K562 (cell line): ENCODE measurements at regions not wholly inside any gene's neighbourhood (a gene's known extent, or its start where the extent isn't known, plus 50 kb on each side); places are given as distances from the start of the nearest gene placed in this dataset.

ENCODE experiments used
- ARHGAP35 ChIP-seq: fragments of 450-650 bp; IDR thresholded peaks from 2 replicates; pipeline ENCODE4 v1.6.1; 2018; ENCODE audit not compliant: partially characterized antibody
- ARID1B ChIP-seq: fragments of 450-650 bp; IDR thresholded peaks from 2 replicates; pipeline ENCODE4 v1.6.1; 2016; ENCODE audit warnings: antibody characterized with exemption, mild to moderate bottlenecking, inconsistent platforms
- CTCF ChIP-seq, 3 experiments: IDR thresholded peaks in 2 of 3; conservative IDR thresholded peaks in 1 of 3; 2 replicates each; pipeline ENCODE4 v1.5.1; 2011 to 2012; ENCODE audit warnings: low read length in 3 of 3, mild to moderate bottlenecking in 3 of 3, control low read depth in 2 of 3, improper control_type of control experiment in 1 of 3, inconsistent platforms in 1 of 3, low read depth in 1 of 3, mixed read lengths in 1 of 3, moderate library complexity in 1 of 3; ENCODE audit not compliant: insufficient read depth in 2 of 3
- E2F5 ChIP-seq: sonication (generic); formaldehyde crosslinking; IDR thresholded peaks from 2 replicates; pipeline ENCODE4 v1.8.0; 2022; ENCODE audit warnings: mild to moderate bottlenecking, missing genetic modification reagents
- EP300 ChIP-seq: IDR thresholded peaks from 2 replicates; pipeline ENCODE4 v1.6.1; 2012; ENCODE audit warnings: low read length, improper control_type of control experiment
- FOXK1 ChIP-seq: sonication (generic); formaldehyde crosslinking; IDR thresholded peaks from 2 replicates; pipeline ENCODE4 v1.8.0; 2022; ENCODE audit warnings: missing genetic modification reagents, mild to moderate bottlenecking, borderline replicate concordance
- ZFP36 ChIP-seq: fragments of 150-350 bp; IDR thresholded peaks from 2 replicates; pipeline ENCODE4 v1.6.1; 2018; ENCODE audit warnings: low read length, low read depth; ENCODE audit not compliant: partially characterized antibody
- ZNF3 ChIP-seq: fragments of 250-450 bp; sonication (Bioruptor Pico); IDR thresholded peaks from 2 replicates; pipeline ENCODE4 v1.5.0; 2021; ENCODE audit warnings: mild to moderate bottlenecking, moderate library complexity

GRCh38 chr12:73841963-73842362 lies 695.7 kb upstream of the ATXN7L3B start:
- TF ChIP-seq FOXK1 (CRISPR knock-in tag) (no peak), EP300 (no peak), E2F5 (CRISPR knock-in tag) (no peak), ZFP36 (no peak), CTCF (IDR thresholded peaks at IDR 0.05 in 2 of 3, conservative IDR thresholded peaks at IDR 0.05 in 1 of 3; ENCODE audit: insufficient read depth in 2 of 3, low read depth in 1 of 3, low read length in 3 of 3) (no peak), ZNF3 (no peak), ARID1B (no peak), ARHGAP35 (no peak)
